ENCODE measurements at regions not wholly inside any gene's neighbourhood (a gene's known extent, or its start where the extent isn't known, plus 50 kb on each side); places are given as distances from the start of the nearest gene placed in this dataset.
A peak's percentile ranks its signal among the peaks of the same experiment; 100 is the strongest.
"Not testable (repeated sequence)": the region's sequence is repeated elsewhere in the genome, so short reads cannot be mapped to it uniquely, and the experiment has no call there.

- no peak for TF ChIP-seq CTCF (IDR thresholded peaks at IDR 0.05; ENCODE audit: insufficient read depth, low read depth, low read length)
- Histone ChIP-seq H3K36me3 (ENCODE audit: control insufficient read depth, insufficient read depth, low read length) (no peaks in the 10 kb centered on the region), H3K4me3 (ENCODE audit: low read depth, low read length) (no peak overlapping the region), H3K27me3 (ENCODE audit: control insufficient read depth, insufficient read depth, low read length) (no peaks in the 10 kb centered on the region)
- DNase-seq (ENCODE audit: low read depth) = no peak
- ChIA-PET CTCF (no interaction called here), POLR2A (no interaction called here)
These were observed 494.8 kb upstream of the ZFP42 start for GRCh38 chr4:187500796-187501195.

- Histone ChIP-seq H3K36me3 (ENCODE audit: control insufficient read depth, insufficient read depth, low read length) (no peaks in the 10 kb centered on the region), H3K4me3 (ENCODE audit: low read depth, low read length) (no peak overlapping the region), H3K27me3 (ENCODE audit: control insufficient read depth, insufficient read depth, low read length) (no peaks in the 10 kb centered on the region)
- POLR2A ChIA-PET = interaction anchor here (0.6 kb wide), 1 partner anchor 13 kb away, joined by 3 read pairs; no protein-coding TSS in a partner anchor
- no peak for TF ChIP-seq CTCF (IDR thresholded peaks at IDR 0.05; ENCODE audit: insufficient read depth, low read depth, low read length)
- no peak for DNase-seq (ENCODE audit: low read depth)
- CTCF ChIA-PET = no interaction called here
These were observed 493.8 kb upstream of the ZFP42 start for GRCh38 chr4:187501731-187502130.

GRCh38 chr4:187504974-187505797 is 490.4 kb upstream of the ZFP42 start:
- no peak for TF ChIP-seq CTCF (IDR thresholded peaks at IDR 0.05; ENCODE audit: insufficient read depth, low read depth, low read length)
- ChIA-PET POLR2A (no interaction called here), CTCF (no interaction called here)
- Histone ChIP-seq H3K4me3 (ENCODE audit: low read depth, low read length) (no peak overlapping the region), H3K36me3 (ENCODE audit: control insufficient read depth, insufficient read depth, low read length) (no peaks in the 10 kb centered on the region), H3K27me3 (ENCODE audit: control insufficient read depth, insufficient read depth, low read length) (no peaks in the 10 kb centered on the region)
- no peak for DNase-seq (ENCODE audit: low read depth)

GRCh38 chr4:187505798-187506141 is 489.8 kb upstream of the ZFP42 start:
- DNase-seq (ENCODE audit: low read depth); H3K4me3 ChIP-seq (ENCODE audit: low read depth, low read length); POLR2A ChIA-PET; CTCF ChIA-PET; H3K36me3 ChIP-seq (ENCODE audit: control insufficient read depth, insufficient read depth, low read length); H3K27me3 ChIP-seq (ENCODE audit: control insufficient read depth, insufficient read depth, low read length): not testable (repeated sequence)

- no peak overlapping the region for H3K4me3 ChIP-seq (ENCODE audit: low read depth, low read length)
- no peak for TF ChIP-seq CTCF (IDR thresholded peaks at IDR 0.05; ENCODE audit: insufficient read depth, low read depth, low read length)
- POLR2A ChIA-PET = no interaction called here
- H3K27me3 ChIP-seq (ENCODE audit: control insufficient read depth, insufficient read depth, low read length) = no peaks in the 10 kb centered on the region
- H3K36me3 ChIP-seq (ENCODE audit: control insufficient read depth, insufficient read depth, low read length) = no peaks in the 10 kb centered on the region
- DNase-seq (ENCODE audit: low read depth) = no peak
- CTCF ChIA-PET = no interaction called here
These were observed 479.3 kb upstream of the ZFP42 start for GRCh38 chr4:187516224-187516623.

GRCh38 chr4:187541666-187542065 is 453.9 kb upstream of the ZFP42 start:
- Histone ChIP-seq H3K4me3 (ENCODE audit: low read depth, low read length) (no peak overlapping the region), H3K27me3 (ENCODE audit: control insufficient read depth, insufficient read depth, low read length) (no peaks in the 10 kb centered on the region), H3K36me3 (ENCODE audit: control insufficient read depth, insufficient read depth, low read length) (no peaks in the 10 kb centered on the region)
- TF ChIP-seq CTCF (IDR thresholded peaks at IDR 0.05; ENCODE audit: insufficient read depth, low read depth, low read length) = no peak
- CTCF ChIA-PET = no interaction called here
- POLR2A ChIA-PET = no interaction called here
- peak; percentile 75 for DNase-seq (ENCODE audit: low read depth)

All from BJ (cell line).